ENCODE measurements at regions not wholly inside any gene's neighbourhood (a gene's known extent, or its start where the extent isn't known, plus 50 kb on each side); places are given as distances from the start of the nearest gene placed in this dataset.

DNA sequence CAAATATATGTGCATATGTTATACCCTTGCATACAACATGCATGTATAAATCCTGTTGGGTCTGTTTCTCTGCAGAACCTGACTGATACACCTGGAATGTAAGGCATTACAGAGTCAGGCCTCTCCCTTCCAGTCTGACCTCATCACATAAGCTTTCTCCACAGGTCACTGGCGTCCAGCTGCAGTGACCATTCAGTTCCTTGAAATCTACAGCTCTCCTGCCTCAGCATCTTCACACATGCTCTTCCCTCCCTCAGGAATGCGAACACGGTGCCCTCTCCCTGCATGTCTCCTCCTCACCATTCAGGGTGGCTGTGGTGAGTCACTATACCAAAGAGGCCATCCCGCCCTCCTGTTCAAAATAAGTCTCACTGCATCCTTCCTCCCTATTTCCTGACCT lies 657.8 kb upstream of the B3GAT1 start:
- TF ChIP-seq, protein P1, sequence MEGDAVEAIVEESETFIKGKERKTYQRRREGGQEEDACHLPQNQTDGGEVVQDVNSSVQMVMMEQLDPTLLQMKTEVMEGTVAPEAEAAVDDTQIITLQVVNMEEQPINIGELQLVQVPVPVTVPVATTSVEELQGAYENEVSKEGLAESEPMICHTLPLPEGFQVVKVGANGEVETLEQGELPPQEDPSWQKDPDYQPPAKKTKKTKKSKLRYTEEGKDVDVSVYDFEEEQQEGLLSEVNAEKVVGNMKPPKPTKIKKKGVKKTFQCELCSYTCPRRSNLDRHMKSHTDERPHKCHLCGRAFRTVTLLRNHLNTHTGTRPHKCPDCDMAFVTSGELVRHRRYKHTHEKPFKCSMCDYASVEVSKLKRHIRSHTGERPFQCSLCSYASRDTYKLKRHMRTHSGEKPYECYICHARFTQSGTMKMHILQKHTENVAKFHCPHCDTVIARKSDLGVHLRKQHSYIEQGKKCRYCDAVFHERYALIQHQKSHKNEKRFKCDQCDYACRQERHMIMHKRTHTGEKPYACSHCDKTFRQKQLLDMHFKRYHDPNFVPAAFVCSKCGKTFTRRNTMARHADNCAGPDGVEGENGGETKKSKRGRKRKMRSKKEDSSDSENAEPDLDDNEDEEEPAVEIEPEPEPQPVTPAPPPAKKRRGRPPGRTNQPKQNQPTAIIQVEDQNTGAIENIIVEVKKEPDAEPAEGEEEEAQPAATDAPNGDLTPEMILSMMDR (IDR thresholded peaks at IDR 0.05 in 2 of 3, conservative IDR thresholded peaks at IDR 0.05 in 1 of 3; ENCODE audit: borderline replicate concordance in 1 of 3, insufficient read depth in 1 of 3, low read depth in 2 of 3, low read length in 2 of 3): no peak
- TF ChIP-seq POLR2AphosphoS5 (IDR thresholded peaks at IDR 0.05; ENCODE audit: low read depth, low read length): no peak

Data from HCT116 (cell line).